Right ventricle myocardium superior (tissue), 1 donor: ENCODE measurements at regions not wholly inside any gene's neighbourhood (a gene's known extent, or its start where the extent isn't known, plus 50 kb on each side); places are given as distances from the start of the nearest gene placed in this dataset.

Experiments used
- ATAC-seq: fragments of 200-7000 bp; cut with Tn5 transposase; one replicate; pipeline ENCODE4 v1.9.1; 2020; ENCODE audit warnings: mild to moderate bottlenecking; ENCODE audit not compliant: poor library complexity
- DNase-seq: peaks from one replicate; pipeline ENCODE4 v3.0.0-alpha.2; 2020
- intact Hi-C: fragments of 100-400 bp; cut with DNase I; formaldehyde crosslinking; loops from one replicate; pipeline ENCODE4 v1.11.2; 2022
- donor health status: DM: no; HTN: yes; CAD: no; lungs with severe emphysema.

DNA sequence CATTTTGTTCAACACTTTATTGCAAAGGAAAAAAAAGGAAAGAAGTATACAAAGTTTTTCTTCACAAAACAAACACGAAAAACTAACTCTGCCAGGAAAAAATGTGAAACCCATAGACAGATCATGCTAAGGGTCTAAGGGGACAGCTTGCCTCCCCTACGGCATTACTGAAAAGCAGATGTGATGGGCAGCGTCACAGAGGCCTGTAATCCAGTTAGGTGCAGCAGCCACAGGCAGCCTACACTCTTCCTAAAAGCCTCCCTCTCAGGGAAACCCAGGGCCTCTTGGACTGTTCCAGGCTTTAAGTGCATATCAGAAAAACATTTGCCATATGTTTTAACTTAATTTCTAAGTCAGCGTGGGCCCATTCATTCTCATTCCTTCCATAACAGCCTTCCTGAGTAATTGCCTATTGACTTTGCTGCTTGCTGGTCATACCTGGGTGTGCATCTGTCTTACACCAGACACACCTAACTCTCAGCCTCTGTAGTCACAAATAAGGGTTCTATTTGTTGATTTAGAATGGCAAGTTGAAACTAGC lies 135.7 kb upstream of the SERP2 start:
- intact Hi-C loops, result loop anchor here (5.0 kb wide), 1 partner anchor 199 kb away; no protein-coding TSS in a partner anchor
- DNase-seq, result no peak
- ATAC-seq, result peak; percentile 19

DNA sequence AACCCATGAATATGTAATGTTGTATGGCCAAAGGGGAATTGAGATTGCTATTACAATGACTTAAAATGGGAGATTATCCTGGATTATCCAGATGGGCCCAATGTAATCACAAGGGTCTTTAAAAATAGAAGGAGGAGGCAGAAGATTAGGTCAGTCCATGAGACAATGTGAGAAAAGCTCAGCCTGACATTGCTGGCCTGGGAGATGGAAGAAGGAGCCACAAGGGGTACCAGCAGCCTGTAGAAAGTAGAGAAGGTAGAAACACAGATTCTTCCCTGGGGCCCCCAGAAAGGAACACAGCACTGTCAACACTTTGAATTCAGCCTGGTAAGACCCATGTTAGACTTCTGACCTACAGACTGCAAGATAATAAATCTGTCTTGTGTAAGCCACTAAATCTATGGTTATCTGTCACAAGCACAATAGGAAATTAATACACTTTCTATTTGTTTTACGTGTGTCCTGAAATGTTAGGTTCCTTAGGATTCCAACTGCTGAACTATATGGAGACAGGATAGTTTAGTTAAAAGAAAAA lies 132.9 kb upstream of the SERP2 start:
- ATAC-seq (no peak), DNase-seq (no peak)
- intact Hi-C loops, result no loop called here

DNA sequence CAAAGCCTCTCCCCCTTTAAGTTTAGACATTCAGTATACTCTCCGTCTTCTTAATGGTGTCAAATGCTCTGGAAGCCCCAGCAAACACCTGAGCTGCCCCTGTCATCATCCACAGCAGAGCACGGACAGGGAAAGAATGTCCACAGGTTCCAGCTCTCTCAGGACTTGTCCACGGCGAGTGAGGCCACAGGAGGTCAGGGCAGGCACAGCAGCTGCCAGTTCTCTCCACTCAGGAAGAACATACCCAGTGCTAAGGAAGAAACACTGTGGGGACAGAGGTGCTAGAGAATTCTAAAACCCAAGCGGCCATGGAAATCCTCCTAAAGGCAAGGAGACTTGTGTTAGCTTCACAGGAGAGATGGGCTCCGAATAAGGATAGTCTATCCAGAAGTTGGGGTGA lies 132.0 kb upstream of the SERP2 start:
- no peak for DNase-seq
- intact Hi-C loops, result no loop called here
- ATAC-seq, result no peak

- intact Hi-C loops, result no loop called here
- ATAC-seq (no peak), DNase-seq (no peak)
Observed at GRCh38 chr13:44242766-44243165, 130.9 kb upstream of the SERP2 start.

- intact Hi-C loops, result no loop called here
- ATAC-seq (peak; percentile 23), DNase-seq (peak; percentile 49)
Observed at GRCh38 chr13:44243198-44243857, 130.3 kb upstream of the SERP2 start.

DNA sequence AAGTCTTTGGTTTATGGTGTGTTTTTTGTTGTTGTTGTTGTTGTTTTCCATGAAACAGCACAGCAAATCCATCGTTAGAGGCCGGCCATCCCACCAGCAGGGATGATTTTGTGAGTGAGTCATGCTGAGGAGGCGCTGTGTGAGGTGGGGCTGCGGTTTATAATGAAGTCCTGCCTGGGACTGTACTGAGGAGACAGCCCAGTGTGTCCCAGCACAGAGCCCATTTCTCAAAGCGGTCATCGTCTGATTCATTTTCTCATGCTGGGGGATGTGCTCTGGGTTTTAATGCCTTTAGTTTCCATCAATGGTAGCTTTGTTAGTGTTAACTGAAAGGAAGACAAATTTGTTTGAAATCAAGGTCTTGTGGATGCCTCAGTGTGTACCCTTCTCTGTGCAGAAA lies 129.3 kb upstream of the SERP2 start:
- ATAC-seq (no peak), DNase-seq (no peak)
- intact Hi-C loops, result no loop called here

DNA sequence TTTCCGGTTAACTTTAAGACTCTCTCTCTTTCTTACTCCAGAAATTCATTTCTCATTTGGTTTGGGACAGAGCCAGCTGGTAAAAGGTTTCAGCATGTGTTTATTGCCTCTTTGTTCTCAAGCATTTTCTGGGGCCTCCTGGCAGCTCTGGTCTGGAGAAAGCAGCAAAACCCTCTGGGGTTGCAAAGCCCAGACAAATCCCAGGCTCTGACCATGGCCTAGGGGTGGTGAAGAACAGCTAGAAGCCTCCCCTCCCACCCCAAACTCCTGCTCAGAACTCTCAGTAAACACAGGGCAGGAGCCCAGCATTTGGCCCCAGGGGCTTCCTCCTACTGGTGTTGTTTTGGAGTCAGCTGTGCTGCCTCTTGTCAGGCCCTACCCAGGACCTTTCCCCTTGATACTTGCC lies 124.2 kb upstream of the SERP2 start:
- peak; percentile 86 for DNase-seq
- intact Hi-C loops, result no loop called here
- ATAC-seq, result peak; percentile 88

DNA sequence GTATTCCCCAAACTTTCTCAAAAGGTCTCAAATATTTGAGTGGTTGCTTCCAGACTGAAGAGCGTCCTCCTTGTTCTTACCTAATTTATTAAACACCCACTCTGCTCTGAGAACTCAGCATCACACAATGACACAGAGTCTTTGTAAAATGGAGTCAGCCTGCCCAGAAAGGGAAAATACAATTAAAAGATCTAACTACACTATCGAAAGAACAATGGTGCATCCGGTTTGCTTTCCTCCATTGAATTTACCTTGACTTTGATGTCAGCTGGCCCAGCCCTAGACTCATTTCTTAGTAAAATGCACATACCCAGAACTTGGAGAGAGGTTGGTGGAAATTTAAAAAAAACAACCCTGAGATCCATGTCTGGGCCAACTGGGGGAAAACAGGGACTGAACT lies 120.7 kb upstream of the SERP2 start:
- DNase-seq, result no peak
- intact Hi-C loops, result no loop called here
- ATAC-seq, result no peak

DNA sequence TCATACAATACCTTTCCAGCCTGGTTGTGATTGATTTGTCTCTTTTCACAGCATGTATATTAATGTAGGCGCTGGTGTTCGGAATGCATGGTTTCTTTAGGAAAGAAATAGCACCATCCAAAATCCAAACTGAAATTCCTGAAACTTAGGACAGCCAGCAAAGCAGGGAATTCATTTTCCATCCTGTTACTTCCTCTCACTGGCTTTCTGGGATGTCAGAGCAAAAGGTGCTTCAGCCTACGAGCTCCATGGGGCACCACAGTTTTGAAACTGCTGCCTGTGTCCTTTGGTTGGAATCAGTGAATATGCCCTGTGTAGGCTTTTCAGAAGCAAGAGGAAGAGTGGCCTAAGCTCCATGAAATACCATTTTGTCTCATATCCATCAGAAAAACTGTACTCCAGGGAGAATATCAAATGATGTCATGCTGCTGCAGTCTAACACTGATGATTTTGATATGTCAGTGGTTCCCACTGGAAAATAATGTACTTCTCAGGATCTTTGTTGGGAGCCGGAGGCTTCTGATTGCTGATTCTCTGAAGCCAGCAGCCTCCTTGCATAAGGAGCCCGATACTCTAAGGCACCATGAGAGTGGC lies 117.8 kb upstream of the SERP2 start:
- no peak for ATAC-seq
- intact Hi-C loops, result no loop called here
- no peak for DNase-seq

DNA sequence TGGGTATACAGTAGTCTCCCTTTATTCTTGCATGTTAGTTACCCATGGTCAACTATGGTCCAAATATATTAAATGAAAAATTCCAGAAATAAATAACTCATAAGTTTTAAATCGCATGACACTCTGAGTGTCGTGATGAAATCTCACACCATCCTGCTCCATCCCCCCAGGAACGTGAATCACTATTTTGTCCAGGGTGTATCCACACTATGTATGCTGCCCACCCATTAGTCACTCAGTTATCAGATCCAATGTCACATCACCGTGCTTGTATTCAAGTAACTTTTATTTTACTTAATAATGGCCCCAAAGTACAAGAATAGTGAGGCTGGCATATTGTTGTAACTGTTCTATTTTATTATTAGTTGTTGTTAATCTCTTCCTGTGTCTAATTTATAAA lies 115.8 kb upstream of the SERP2 start:
- DNase-seq (no peak), ATAC-seq (no peak)
- intact Hi-C loops, result no loop called here

- ATAC-seq, result no peak
- DNase-seq, result no peak
- intact Hi-C loops, result no loop called here
Observed at GRCh38 chr13:44259045-44260027, 114.3 kb upstream of the SERP2 start.

DNA sequence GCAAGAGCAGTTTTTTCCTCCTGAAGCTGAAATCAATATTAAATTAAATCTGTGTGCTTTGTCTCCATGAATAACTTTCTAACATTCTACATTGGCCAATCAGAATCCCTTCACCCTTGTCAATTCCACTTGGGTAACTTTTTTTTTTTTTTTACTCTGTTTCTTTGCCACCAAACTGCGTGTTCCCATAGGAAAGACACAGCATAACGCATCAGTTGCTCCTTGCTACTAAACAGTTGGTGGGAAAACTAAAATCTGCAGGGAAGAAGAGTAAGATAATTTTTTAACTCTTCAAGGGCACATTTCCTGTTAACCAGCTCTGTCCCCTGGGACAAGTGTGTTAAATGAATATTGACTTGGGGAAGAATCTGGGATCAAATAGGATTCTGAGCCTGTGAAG lies 113.3 kb upstream of the SERP2 start:
- ATAC-seq, result no peak
- DNase-seq, result no peak
- intact Hi-C loops, result no loop called here

DNA sequence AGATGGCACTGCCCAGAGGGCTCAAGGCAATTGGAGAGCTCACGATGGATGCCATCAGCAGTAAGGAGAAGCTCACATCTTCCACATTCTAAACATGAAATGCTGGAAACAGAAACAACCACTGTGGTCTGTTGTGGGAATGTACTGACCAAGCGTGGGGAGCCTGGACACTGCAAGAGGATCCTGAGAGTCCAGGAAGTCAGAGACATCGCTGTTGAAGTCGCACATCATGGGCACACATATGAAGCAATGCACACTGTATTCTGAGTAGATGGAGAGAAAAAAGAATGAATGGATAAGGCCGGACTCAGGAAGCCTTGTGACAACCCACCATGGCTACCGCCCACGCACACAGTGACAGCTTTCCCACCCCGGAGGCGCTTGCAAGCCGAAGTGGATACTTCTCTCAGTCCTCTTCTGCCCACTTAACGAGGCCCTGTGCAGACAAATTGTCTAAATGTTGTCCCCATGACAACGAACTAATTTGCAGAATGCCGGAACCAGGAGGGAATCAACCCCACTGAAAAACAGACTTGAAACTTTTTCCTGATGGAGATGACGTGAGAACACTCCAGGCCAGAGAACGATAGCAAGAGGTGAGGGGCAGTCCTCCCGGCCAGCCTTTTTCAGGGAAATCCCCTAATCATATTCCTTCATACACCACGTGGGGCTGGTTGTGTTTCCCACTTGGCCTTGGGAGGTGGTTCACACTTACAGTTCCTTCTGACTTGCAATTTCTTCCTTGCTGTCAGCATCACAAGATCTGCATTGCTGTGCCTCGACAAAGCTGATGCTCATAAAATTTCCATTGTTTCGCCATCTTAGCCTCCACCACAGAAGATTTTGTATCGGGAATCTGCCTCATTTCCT lies 109.6 kb upstream of the SERP2 start:
- ATAC-seq (peak; percentile 25), DNase-seq (no peak)
- intact Hi-C loops, result no loop called here

DNA sequence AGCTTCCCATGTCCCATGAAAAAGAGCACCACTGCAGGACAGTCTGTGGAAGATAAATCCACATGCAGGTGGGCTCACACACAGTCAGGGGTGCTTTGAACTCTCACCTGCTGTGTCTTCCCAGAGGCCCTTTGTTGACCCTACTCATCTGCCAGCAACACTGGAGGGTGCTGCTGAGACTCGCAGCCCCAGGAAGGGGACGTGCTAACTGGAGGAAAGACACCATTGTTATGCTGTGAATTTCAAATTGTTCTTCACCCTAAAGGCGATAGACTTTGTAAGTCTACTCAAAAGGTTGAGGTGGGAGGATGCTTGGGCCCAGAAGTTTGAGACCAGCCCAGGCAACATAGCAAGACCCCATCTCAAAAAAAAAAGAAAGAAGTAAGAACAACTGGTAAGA lies 107.3 kb upstream of the SERP2 start:
- DNase-seq (no peak), ATAC-seq (no peak)
- intact Hi-C loops, result no loop called here

- DNase-seq, result no peak
- intact Hi-C loops, result no loop called here
- ATAC-seq, result no peak
Observed at GRCh38 chr13:44266772-44267171, 106.9 kb upstream of the SERP2 start.

DNA sequence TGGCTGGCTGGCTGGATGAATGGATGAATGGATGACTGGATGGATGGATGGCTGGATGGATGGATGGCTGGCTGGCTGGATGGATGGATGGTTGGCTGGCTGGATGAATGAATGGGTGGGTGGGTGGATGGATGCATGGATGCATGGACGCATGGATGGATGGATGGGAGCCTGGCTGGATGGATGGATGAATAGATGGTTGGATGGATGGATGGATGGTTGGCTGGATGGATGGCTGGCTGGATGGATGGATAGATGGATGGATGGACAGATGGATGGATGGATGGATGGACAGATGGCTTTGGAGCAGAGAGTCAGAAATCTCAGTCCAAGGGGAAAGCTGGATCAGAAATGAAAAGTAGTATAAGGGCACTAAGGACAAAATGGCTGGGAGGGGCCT lies 106.4 kb upstream of the SERP2 start:
- ATAC-seq, result no peak
- intact Hi-C loops, result no loop called here
- no peak for DNase-seq

DNA sequence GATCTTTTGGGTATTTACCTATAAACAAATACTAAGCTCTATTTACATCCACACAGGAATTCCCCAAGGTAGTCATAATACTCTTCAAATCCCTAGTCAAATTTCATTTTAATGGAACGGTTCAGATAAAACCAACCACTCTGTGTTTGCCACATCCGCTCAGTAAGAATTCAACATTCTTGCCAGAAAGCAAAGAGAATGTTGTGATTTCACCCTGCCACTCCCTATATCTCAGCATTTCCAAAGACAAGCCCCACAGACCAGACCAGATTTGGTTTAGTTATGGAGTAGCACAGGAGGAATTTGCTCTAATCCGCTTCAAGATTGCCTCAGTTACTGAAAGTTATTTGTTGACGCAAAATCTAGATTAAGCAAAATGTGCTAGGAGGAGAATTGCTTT lies 105.6 kb upstream of the SERP2 start:
- intact Hi-C loops, result no loop called here
- ATAC-seq, result no peak
- DNase-seq, result no peak

- intact Hi-C loops, result no loop called here
- no peak for DNase-seq
Observed at GRCh38 chr13:44268980-44269379, 104.6 kb upstream of the SERP2 start.

More at GRCh38 chr13:44268980-44269379, 104.6 kb upstream of the SERP2 start:
- no peak for ATAC-seq
